ENCODE measurements at regions not wholly inside any gene's neighbourhood (a gene's known extent, or its start where the extent isn't known, plus 50 kb on each side); places are given as distances from the start of the nearest gene placed in this dataset.

DNA sequence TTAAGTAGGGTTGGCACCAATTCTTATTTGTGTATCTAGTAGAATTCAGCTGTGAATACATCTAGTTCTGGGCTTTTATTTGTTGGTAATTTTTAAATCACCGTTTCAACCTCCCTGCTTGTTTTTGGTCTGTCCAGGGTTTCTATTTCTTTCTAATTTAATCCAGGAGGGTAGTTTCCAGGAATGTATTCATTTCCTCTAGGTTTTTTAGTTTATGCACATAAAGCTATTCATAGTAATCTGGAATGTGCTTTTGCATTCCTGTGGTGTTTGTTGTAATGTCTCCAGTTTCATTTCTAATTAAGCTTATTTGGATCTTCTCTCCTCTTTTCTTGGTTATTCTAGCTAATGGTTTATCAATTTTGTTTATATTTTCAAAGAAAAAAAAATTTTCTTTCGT lies 1361.8 kb upstream of the DDX18 start:
- TF ChIP-seq TCF12 (IDR thresholded peaks at IDR 0.05; ENCODE audit: low read depth, low read length), result no peak
- TF ChIP-seq EZH2 (IDR thresholded peaks at IDR 0.05; ENCODE audit: low read depth, low read length, severe bottlenecking), result no peak
- no peak for TF ChIP-seq SP1 (IDR thresholded peaks at IDR 0.05; ENCODE audit: low read depth, low read length)
- no peak for TF ChIP-seq POLR2AphosphoS5 (IDR thresholded peaks at IDR 0.05; ENCODE audit: low read depth, low read length)
- TF ChIP-seq POLR2A (IDR thresholded peaks at IDR 0.05; ENCODE audit: control extremely low read depth in 1 of 2, low read depth in 2 of 2, low read length in 2 of 2), result no peak
- TF ChIP-seq EP300 (IDR thresholded peaks at IDR 0.05; ENCODE audit: borderline replicate concordance in 1 of 2, low read depth in 2 of 2, low read length in 2 of 2), result no peak
- TF ChIP-seq RAD21 (IDR thresholded peaks at IDR 0.05 in 1 of 2, conservative IDR thresholded peaks at IDR 0.05 in 1 of 2; ENCODE audit: low read depth in 2 of 2, low read length in 2 of 2), result no peak
- TF ChIP-seq KDM5A (IDR thresholded peaks at IDR 0.05; ENCODE audit: low read length), result no peak

Measured in H1 (cell line).